ENCODE measurements at regions not wholly inside any gene's neighbourhood (a gene's known extent, or its start where the extent isn't known, plus 50 kb on each side); places are given as distances from the start of the nearest gene placed in this dataset.
"Not testable (repeated sequence)": the region's sequence is repeated elsewhere in the genome, so short reads cannot be mapped to it uniquely, and the experiment has no call there.

- DNase-seq: no peak
Observed at GRCh38 chr1:55894521-55894920, 679.4 kb upstream of the USP24 start.

- no peak for DNase-seq
Observed at GRCh38 chr1:55893155-55893554, 678.0 kb upstream of the USP24 start.

GRCh38 chr1:55888685-55889317 is 673.6 kb upstream of the USP24 start:
- no peak for DNase-seq

- no peak for DNase-seq
Observed at GRCh38 chr1:55886856-55887712, 671.9 kb upstream of the USP24 start.

- DNase-seq: no peak
Observed at GRCh38 chr1:55885619-55886018, 670.5 kb upstream of the USP24 start.

- DNase-seq: no peak
Observed at GRCh38 chr1:55882931-55883330, 667.8 kb upstream of the USP24 start.

GRCh38 chr1:55879346-55879745 is 664.2 kb upstream of the USP24 start:
- no peak for DNase-seq

GRCh38 chr1:55877437-55878232 is 662.5 kb upstream of the USP24 start:
- DNase-seq: no peak

GRCh38 chr1:55876276-55877060 is 661.3 kb upstream of the USP24 start:
- DNase-seq: no peak

- no peak for DNase-seq
Observed at GRCh38 chr1:55870106-55870505, 654.9 kb upstream of the USP24 start.

- no peak for DNase-seq
Observed at GRCh38 chr1:55869065-55869464, 653.9 kb upstream of the USP24 start.

GRCh38 chr1:55868026-55868425 is 652.9 kb upstream of the USP24 start:
- DNase-seq: no peak

GRCh38 chr1:55867304-55867843 is 652.2 kb upstream of the USP24 start:
- DNase-seq: no peak

- not testable (repeated sequence) for DNase-seq
Observed at GRCh38 chr1:55865778-55866177, 650.6 kb upstream of the USP24 start.

GRCh38 chr1:55864251-55864650 is 649.1 kb upstream of the USP24 start:
- no peak for DNase-seq

GRCh38 chr1:55861676-55862340 is 646.6 kb upstream of the USP24 start:
- no peak for DNase-seq

- no peak for DNase-seq
Observed at GRCh38 chr1:55860798-55861519, 645.8 kb upstream of the USP24 start.

- no peak for DNase-seq
Observed at GRCh38 chr1:55860326-55860725, 645.2 kb upstream of the USP24 start.

GRCh38 chr1:55854911-55855310 is 639.7 kb upstream of the USP24 start:
- no peak for DNase-seq

- DNase-seq: no peak
Observed at GRCh38 chr1:55848906-55849305, 633.7 kb upstream of the USP24 start.

GRCh38 chr1:55846051-55846450 is 630.9 kb upstream of the USP24 start:
- DNase-seq: no peak
